Endothelial cell (in vitro differentiated cells): ENCODE measurements at regions not wholly inside any gene's neighbourhood (a gene's known extent, or its start where the extent isn't known, plus 50 kb on each side); places are given as distances from the start of the nearest gene placed in this dataset.
"Not testable (repeated sequence)": the region's sequence is repeated elsewhere in the genome, so short reads cannot be mapped to it uniquely, and the experiment has no call there.

Experiments used
- DNase-seq: peaks from one replicate; pipeline ENCODE4 v3.0.0; 2021; ENCODE audit warnings: low spot score
- H3K27ac Mint-ChIP-seq: one replicate; pipeline ENCODE4 v1.8.0; 2021; ENCODE audit warnings: mixed read lengths, inconsistent platforms; ENCODE audit not compliant: unreplicated experiment
- H3K27me3 Mint-ChIP-seq: one replicate; pipeline ENCODE4 v1.8.0; 2021; ENCODE audit warnings: mild to moderate bottlenecking, moderate library complexity, mixed read lengths, inconsistent platforms; ENCODE audit not compliant: unreplicated experiment
- H3K36me3 Mint-ChIP-seq: one replicate; pipeline ENCODE4 v1.8.0; 2021; ENCODE audit warnings: mild to moderate bottlenecking, low read depth, mixed read lengths, inconsistent platforms; ENCODE audit not compliant: unreplicated experiment
- H3K4me1 Mint-ChIP-seq: one replicate; pipeline ENCODE4 v1.8.0; 2021; ENCODE audit warnings: mild to moderate bottlenecking, mixed read lengths, inconsistent platforms; ENCODE audit not compliant: unreplicated experiment
- H3K4me3 Mint-ChIP-seq: one replicate; pipeline ENCODE4 v1.8.0; 2021; ENCODE audit warnings: mild to moderate bottlenecking, mixed read lengths, inconsistent platforms; ENCODE audit not compliant: unreplicated experiment
- H3K9me3 Mint-ChIP-seq: one replicate; pipeline ENCODE4 v1.8.0; 2021; ENCODE audit warnings: mixed read lengths, inconsistent platforms; ENCODE audit not compliant: unreplicated experiment
- CTCF ChIP-seq: fragments of 200-600 bp; sonication (generic); IDR thresholded peaks from one replicate; pipeline ENCODE4 v1.5.0; 2021; ENCODE audit warnings: antibody characterized with exemption; ENCODE audit not compliant: unreplicated experiment

- Mint-ChIP-seq H3K36me3 (no peaks in the 10 kb centered on the region), H3K27me3 (peaks cover 1% of the 10 kb centered on the region), H3K4me3 (no peak overlapping the region), H3K27ac (no peak overlapping the region), H3K4me1 (no peaks in the 10 kb centered on the region), H3K9me3 (peaks cover 5% of the 10 kb centered on the region)
- TF ChIP-seq CTCF = no peak
- no peak for DNase-seq
Observed at GRCh38 chrX:114061226-114061625, 522.7 kb upstream of the HTR2C start.

- no peak for DNase-seq
- TF ChIP-seq CTCF = no peak
- peaks cover 2% of the 10 kb centered on the region for H3K27me3 Mint-ChIP-seq
- no peaks in the 10 kb centered on the region for H3K4me1 Mint-ChIP-seq
- no peaks in the 10 kb centered on the region for H3K36me3 Mint-ChIP-seq
- H3K9me3 Mint-ChIP-seq = peaks cover 5% of the 10 kb centered on the region
- H3K27ac Mint-ChIP-seq = no peak overlapping the region
- no peak overlapping the region for H3K4me3 Mint-ChIP-seq
Observed at GRCh38 chrX:114058988-114059418, 524.9 kb upstream of the HTR2C start.

GRCh38 chrX:114057422-114057821 lies 526.5 kb upstream of the HTR2C start:
- DNase-seq, H3K27me3 Mint-ChIP-seq, H3K36me3 Mint-ChIP-seq, H3K9me3 Mint-ChIP-seq, H3K4me3 Mint-ChIP-seq, H3K4me1 Mint-ChIP-seq, H3K27ac Mint-ChIP-seq: not testable (repeated sequence)

GRCh38 chrX:114051667-114052315 lies 532.1 kb upstream of the HTR2C start:
- TF ChIP-seq CTCF = no peak
- Mint-ChIP-seq H3K27ac (no peak overlapping the region), H3K27me3 (peaks cover 2% of the 10 kb centered on the region)

GRCh38 chrX:114050075-114050796 lies 533.6 kb upstream of the HTR2C start:
- DNase-seq = no peak
- H3K9me3 Mint-ChIP-seq = no peaks in the 10 kb centered on the region
- H3K4me3 Mint-ChIP-seq = no peak overlapping the region
- H3K4me1 Mint-ChIP-seq = peaks cover 7% of the 10 kb centered on the region
- no peak for TF ChIP-seq CTCF
- no peak overlapping the region for H3K27ac Mint-ChIP-seq
- H3K27me3 Mint-ChIP-seq = peaks cover 2% of the 10 kb centered on the region
- no peaks in the 10 kb centered on the region for H3K36me3 Mint-ChIP-seq

More at GRCh38 chrX:114051667-114052315, 532.1 kb upstream of the HTR2C start:
- Mint-ChIP-seq H3K9me3 (no peaks in the 10 kb centered on the region), H3K4me3 (no peak overlapping the region), H3K4me1 (peaks cover 7% of the 10 kb centered on the region), H3K36me3 (no peaks in the 10 kb centered on the region)
- DNase-seq = no peak
